IPS DF 4.7 (cell line): ENCODE measurements at regions not wholly inside any gene's neighbourhood (a gene's known extent, or its start where the extent isn't known, plus 50 kb on each side); places are given as distances from the start of the nearest gene placed in this dataset.

Source experiments
- DNase-seq: peaks from one replicate; pipeline ENCODE4 v3.0.0-alpha.2; 2013; ENCODE audit warnings: low spot score; ENCODE audit errors: extremely low read depth

- DNase-seq, result no peak
Measured at GRCh38 chr9:115614326-115614999, 496.5 kb upstream of the TNC start.

GRCh38 chr9:115615000-115615401, 497.0 kb upstream of the TNC start:
- DNase-seq, result no peak

- no peak for DNase-seq
Measured at GRCh38 chr9:115615821-115616665, 498.1 kb upstream of the TNC start.

GRCh38 chr9:115616666-115617239, 498.8 kb upstream of the TNC start:
- no peak for DNase-seq

GRCh38 chr9:115625251-115625650, 507.3 kb upstream of the TNC start:
- no peak for DNase-seq

- no peak for DNase-seq
Measured at GRCh38 chr9:115625954-115626353, 508.0 kb upstream of the TNC start.

- no peak for DNase-seq
Measured at GRCh38 chr9:115627511-115627910, 509.6 kb upstream of the TNC start.

- no peak for DNase-seq
Measured at GRCh38 chr9:115628426-115628825, 510.5 kb upstream of the TNC start.

GRCh38 chr9:115629879-115630840, 512.2 kb upstream of the TNC start:
- DNase-seq, result no peak

- no peak for DNase-seq
Measured at GRCh38 chr9:115632391-115632790, 514.4 kb upstream of the TNC start.

- DNase-seq, result no peak
Measured at GRCh38 chr9:115633104-115633503, 515.1 kb upstream of the TNC start.

GRCh38 chr9:115635680-115636383, 517.8 kb upstream of the PAPPA start:
- DNase-seq, result no peak

- DNase-seq, result no peak
Measured at GRCh38 chr9:115636596-115636995, 517.0 kb upstream of the PAPPA start.

- no peak for DNase-seq
Measured at GRCh38 chr9:115637661-115638060, 515.9 kb upstream of the PAPPA start.

GRCh38 chr9:115640887-115641286, 512.7 kb upstream of the PAPPA start:
- no peak for DNase-seq

GRCh38 chr9:115642285-115642684, 511.3 kb upstream of the PAPPA start:
- no peak for DNase-seq

GRCh38 chr9:115643948-115644727, 509.5 kb upstream of the PAPPA start:
- DNase-seq, result no peak

GRCh38 chr9:115649991-115650472, 503.6 kb upstream of the PAPPA start:
- no peak for DNase-seq

- no peak for DNase-seq
Measured at GRCh38 chr9:115650768-115651167, 502.8 kb upstream of the PAPPA start.

- no peak for DNase-seq
Measured at GRCh38 chr9:115651461-115651860, 502.1 kb upstream of the PAPPA start.
